IMR-90 (cell line): ENCODE measurements at regions not wholly inside any gene's neighbourhood (a gene's known extent, or its start where the extent isn't known, plus 50 kb on each side); places are given as distances from the start of the nearest gene placed in this dataset.

Experiments used
- ATAC-seq: fragments of 200-7000 bp; cut with Tn5 transposase; 2 replicates; pipeline ENCODE4 v1.9.1; 2020; ENCODE audit warnings: low read depth, mild to moderate bottlenecking, moderate library complexity
- BruUV-seq: library from RNA; stranded (reverse); fragments of 400-500 nt; replicated peaks from 2 replicates; lab custom pipeline; 2021; lab: Mats Ljungman, UMichigan
- CTCF ChIA-PET: fragments of 300-600 bp; formaldehyde crosslinking; extraction: SDS; loops from one replicate; lab custom pipeline; 2021; ENCODE audit warnings: antibody characterized with exemption; lab: Yijun Ruan, JAX
- POLR2A ChIA-PET: fragments of 300-600 bp; sonication (Branson Sonifier 250); formaldehyde crosslinking; loops from one replicate; lab custom pipeline; 2022; ENCODE audit warnings: antibody characterized with exemption; ENCODE audit not compliant: unreplicated experiment; lab: Charles Lee
- DNase-seq: peaks from one replicate; pipeline ENCODE4 v3.0.0; 2013
- H2AFZ ChIP-seq: replicated peaks from 2 replicates; pipeline ENCODE3; 2013; ENCODE audit warnings: low read length, mild to moderate bottlenecking; ENCODE audit not compliant: poor library complexity
- H2AK5ac ChIP-seq: 2 replicates; pipeline ENCODE4 v1.6.1; 2013; ENCODE audit warnings: low read depth, low read length, inconsistent platforms
- H2AK9ac ChIP-seq: replicated peaks from 2 replicates; pipeline ENCODE3; 2013; ENCODE audit warnings: mild to moderate bottlenecking, low read depth, low read length, moderate library complexity; ENCODE audit not compliant: poor library complexity
- H2BK120ac ChIP-seq: 2 replicates; pipeline ENCODE4 v1.6.1; 2013; ENCODE audit warnings: low read depth, low read length, inconsistent platforms
- H2BK15ac ChIP-seq: 3 replicates; pipeline ENCODE4 v1.6.1; 2013; ENCODE audit warnings: low read depth, low read length, inconsistent platforms
- H2BK20ac ChIP-seq: 2 replicates; pipeline ENCODE4 v1.6.1; 2013; ENCODE audit warnings: low read depth, mild to moderate bottlenecking, inconsistent platforms, low read length, moderate library complexity
- H2BK5ac ChIP-seq: 2 replicates; pipeline ENCODE4 v1.6.1; 2013; ENCODE audit warnings: mild to moderate bottlenecking, low read depth, low read length, inconsistent platforms; ENCODE audit not compliant: poor library complexity, severe bottlenecking
- H3K14ac ChIP-seq: replicated peaks from 2 replicates; pipeline ENCODE4 v1.6.1; 2013; ENCODE audit warnings: low read depth, low read length, inconsistent platforms
- H3K18ac ChIP-seq: 2 replicates; pipeline ENCODE4 v1.6.1; 2013; ENCODE audit warnings: low read depth, low read length, control low read depth
- H3K23ac ChIP-seq: 2 replicates; pipeline ENCODE4 v1.6.1; 2013; ENCODE audit warnings: low read depth, low read length, inconsistent platforms
- H3K27ac ChIP-seq: 2 replicates; pipeline ENCODE4 v1.5.1; 2013; ENCODE audit warnings: mild to moderate bottlenecking, control low read depth, low read length; ENCODE audit not compliant: insufficient read depth
- H3K27me3 ChIP-seq: 2 replicates; pipeline ENCODE4 v1.6.1; 2013; ENCODE audit warnings: low read length; ENCODE audit not compliant: control insufficient read depth, insufficient read depth
- H3K36me3 ChIP-seq: 2 replicates; pipeline ENCODE4 v1.6.1; 2013; ENCODE audit warnings: low read length, mixed read lengths; ENCODE audit not compliant: control insufficient read depth, insufficient read depth
- H3K4ac ChIP-seq: 2 replicates; pipeline ENCODE4 v1.6.1; 2013; ENCODE audit warnings: low read depth, low read length, inconsistent platforms
- H3K4me1 ChIP-seq: 2 replicates; pipeline ENCODE4 v1.6.1; 2013; ENCODE audit warnings: low read length, mixed read lengths; ENCODE audit not compliant: control insufficient read depth, insufficient read depth
- H3K4me2 ChIP-seq: 2 replicates; pipeline ENCODE4 v1.6.1; 2013; ENCODE audit warnings: low read depth, mild to moderate bottlenecking, control low read depth, low read length, moderate library complexity
- H3K4me3 ChIP-seq: 2 replicates; pipeline ENCODE4 v1.5.1; 2013; ENCODE audit warnings: low read depth, mild to moderate bottlenecking, control low read depth, low read length, moderate library complexity; ENCODE audit not compliant: insufficient read depth
- H3K56ac ChIP-seq: 2 replicates; pipeline ENCODE4 v1.6.1; 2013; ENCODE audit warnings: low read length, inconsistent platforms; ENCODE audit not compliant: insufficient read depth; ENCODE audit errors: extremely low read depth
- H3K79me1 ChIP-seq, 2 experiments: 2 replicates each; pipeline ENCODE4 v1.6.1; 2013; ENCODE audit warnings: low read length in 2 of 2, inconsistent platforms in 1 of 2, low read depth in 1 of 2
- H3K9ac ChIP-seq: 2 replicates; pipeline ENCODE4 v1.6.1; 2013; ENCODE audit warnings: low read depth, low read length, control low read depth
- H3K9me1 ChIP-seq: 2 replicates; pipeline ENCODE4 v1.6.1; 2013; ENCODE audit warnings: low read length, inconsistent platforms; ENCODE audit not compliant: insufficient read depth
- H3K9me3 ChIP-seq: 2 replicates; pipeline ENCODE4 v1.6.1; 2013; ENCODE audit warnings: low read length; ENCODE audit not compliant: control insufficient read depth, insufficient read depth
- H4K20me1 ChIP-seq: 2 replicates; pipeline ENCODE4 v1.6.1; 2013; ENCODE audit warnings: low read length, inconsistent platforms; ENCODE audit not compliant: insufficient read depth
- H4K5ac ChIP-seq: 2 replicates; pipeline ENCODE4 v1.6.1; 2013; ENCODE audit warnings: mild to moderate bottlenecking, low read depth, low read length, control low read depth
- H4K8ac ChIP-seq, 2 experiments: 2 replicates each; pipeline ENCODE4 v1.6.1; 2013; ENCODE audit warnings: low read depth in 2 of 2, low read length in 2 of 2, control low read depth in 1 of 2, inconsistent platforms in 1 of 2
- H4K91ac ChIP-seq: 2 replicates; pipeline ENCODE4 v1.6.1; 2013; ENCODE audit warnings: low read depth, low read length, inconsistent platforms; ENCODE audit not compliant: insufficient read depth
- BHLHE40 ChIP-seq: fragments of 150-350 bp; IDR thresholded peaks from 2 replicates; pipeline ENCODE4 v1.6.1; 2016; ENCODE audit warnings: mild to moderate bottlenecking, low read depth, low read length
- CEBPB ChIP-seq: IDR thresholded peaks from 2 replicates; pipeline ENCODE4 v1.6.1; 2012; ENCODE audit warnings: low read depth, low read length, improper control_type of control experiment
- CTCF ChIP-seq: conservative IDR thresholded peaks from 2 replicates; pipeline ENCODE4 v1.5.1; 2012; ENCODE audit warnings: mild to moderate bottlenecking, low read depth, low read length, improper control_type of control experiment
- MAFK ChIP-seq: IDR thresholded peaks from 2 replicates; pipeline ENCODE4 v1.6.1; 2012; ENCODE audit warnings: low read depth, low read length, improper control_type of control experiment
- POLR2A ChIP-seq: IDR thresholded peaks from 2 replicates; pipeline ENCODE4 v1.6.1; 2012; ENCODE audit warnings: mild to moderate bottlenecking, low read depth, low read length
- RAD21 ChIP-seq: IDR thresholded peaks from 2 replicates; pipeline ENCODE4 v1.6.1; 2012; ENCODE audit warnings: low read length, improper control_type of control experiment
- RFX5 ChIP-seq: IDR thresholded peaks from 2 replicates; pipeline ENCODE4 v1.8.0; 2012; ENCODE audit warnings: low read depth, mild to moderate bottlenecking, low read length, moderate library complexity
- WGBS, 2 experiments: methylation state at CpG; one replicate each; pipeline versions ENCODE4 v1.1.5 to v1.1.7; 2013; ENCODE audit warnings: missing lambda C conversion rate in 2 of 2; ENCODE audit not compliant: insufficient read length in 1 of 2; ENCODE audit errors: extremely low coverage in 2 of 2; 5-methylcytosine and 5-hydroxymethylcytosine counted together
- dilution Hi-C: fragments of 300-500 bp; cut with HindIII; formaldehyde crosslinking; loops from one replicate; pipeline ENCODE4 v1.14.3; 2018; ENCODE audit warnings: low sequenced_read_pairs; ENCODE audit not compliant: unreplicated experiment
- in situ Hi-C: fragments of 300-500 bp; cut with MboI; formaldehyde crosslinking; loops from 3 replicates; pipeline ENCODE4 v1.14.3; 2019; ENCODE audit warnings: low sequenced_read_pairs, inconsistent platforms, mixed read lengths
- intact Hi-C: fragments of 100-400 bp; cut with micrococcal nuclease; formaldehyde crosslinking; loops from 2 replicates; pipeline ENCODE4 v1.10.0; 2022

DNA sequence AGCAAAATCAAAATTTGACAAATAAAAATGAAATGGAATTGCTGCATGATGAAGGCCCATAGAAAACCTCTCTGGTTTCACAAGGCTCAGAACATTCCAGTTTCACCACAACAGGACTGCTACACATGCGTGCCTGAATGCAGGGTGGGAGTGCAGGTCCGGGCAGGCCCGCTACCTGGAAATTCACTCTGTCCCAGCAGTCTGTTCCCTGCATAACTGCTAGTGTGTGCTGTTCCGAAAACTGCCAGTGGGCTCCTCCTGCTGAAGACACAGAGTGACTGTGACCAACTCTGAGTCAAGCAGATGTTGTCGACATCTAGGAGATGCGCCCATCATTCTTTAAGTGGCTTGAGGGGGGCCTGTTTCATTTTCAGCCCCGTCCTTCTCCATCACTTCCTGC is 284.8 kb upstream of the MAF start:
- no peaks in the 10 kb centered on the region for H3K4me1 ChIP-seq
- H4K20me1 ChIP-seq, result no peaks in the 10 kb centered on the region
- no peak overlapping the region for H3K4ac ChIP-seq
- H3K14ac ChIP-seq, result no peak overlapping the region
- DNase-seq (no peak), ATAC-seq (no peak)
- dilution Hi-C loops (no loop called here), in situ Hi-C loops (no loop called here), intact Hi-C loops (no loop called here)
- no peak overlapping the region for H3K9ac ChIP-seq
- TF ChIP-seq MAFK, result no peak
- TF ChIP-seq CEBPB, result no peak
- TF ChIP-seq RAD21, result no peak
- no peak for TF ChIP-seq RFX5
- no peak for TF ChIP-seq BHLHE40
- no peak for TF ChIP-seq CTCF
- TF ChIP-seq POLR2A, result no peak
- H3K56ac ChIP-seq, result no peak overlapping the region
- H3K18ac ChIP-seq, result no peak overlapping the region
- 75% methylated on average over 2 of the region's 7 CpGs; no CpG with 5 or more reads in 1 of the 2 experiments for WGBS, 2 experiments
- H3K36me3 ChIP-seq, result no peaks in the 10 kb centered on the region
- ChIA-PET CTCF (no interaction called here), POLR2A (no interaction called here)
- no peak overlapping the region for H2BK120ac ChIP-seq
- no peak overlapping the region for H2BK15ac ChIP-seq
- H4K8ac ChIP-seq, result no peak overlapping the region
- H2AFZ ChIP-seq, result no peak overlapping the region
- no peak overlapping the region for H3K23ac ChIP-seq
- no peaks in the 10 kb centered on the region for H3K79me1 ChIP-seq
- H2AK5ac ChIP-seq, result no peak overlapping the region
- H2AK9ac ChIP-seq, result no peak overlapping the region
- H3K9me3 ChIP-seq, result peaks cover 4% of the 10 kb centered on the region
- no peak overlapping the region for H3K4me3 ChIP-seq
- BruUV-seq, result no TSS peak
- H2BK5ac ChIP-seq, result no peak overlapping the region
- no peak overlapping the region for H2BK20ac ChIP-seq
- H3K4me2 ChIP-seq, result no peak overlapping the region
- no peak overlapping the region for H3K27ac ChIP-seq
- H3K27me3 ChIP-seq, result no peaks in the 10 kb centered on the region
- no peaks in the 10 kb centered on the region for H3K9me1 ChIP-seq
- no peak overlapping the region for H4K5ac ChIP-seq
- H4K91ac ChIP-seq, result no peak overlapping the region
